Brain microvascular endothelial cell (primary cell): ENCODE measurements at regions not wholly inside any gene's neighbourhood (a gene's known extent, or its start where the extent isn't known, plus 50 kb on each side); places are given as distances from the start of the nearest gene placed in this dataset.

Source experiments
- DNase-seq: peaks from one replicate; pipeline ENCODE4 v3.0.0-alpha.2; 2020
- H3K27ac ChIP-seq: fragments of 250-450 bp; sonication (Bioruptor Pico); 2 replicates; pipeline ENCODE4 v1.5.1; 2020; ENCODE audit warnings: mild to moderate bottlenecking, moderate library complexity
- H3K27me3 ChIP-seq: fragments of 250-450 bp; sonication (Bioruptor Pico); replicated peaks from 2 replicates; pipeline ENCODE4 v1.5.1; 2020; ENCODE audit warnings: mild to moderate bottlenecking
- H3K36me3 ChIP-seq: fragments of 250-450 bp; sonication (Bioruptor Pico); replicated peaks from 2 replicates; pipeline ENCODE4 v1.5.1; 2020; ENCODE audit warnings: mild to moderate bottlenecking
- H3K4me3 ChIP-seq: 2 replicates; pipeline ENCODE4 v1.5.1; 2011; ENCODE audit warnings: low read depth, mild to moderate bottlenecking, control low read depth, low read length, moderate library complexity
- CTCF ChIP-seq: IDR thresholded peaks from 2 replicates; pipeline ENCODE4 v1.5.1; 2011; ENCODE audit warnings: low read depth, mild to moderate bottlenecking, moderate library complexity, low read length, control low read depth, inconsistent platforms; ENCODE audit errors: missing control alignments
- in situ Hi-C: cut with HindIII; loops from 2 replicates; pipeline ENCODE4 v1.10.0; 2017; ENCODE audit warnings: low sequenced_read_pairs, low pct_ligation_motif_present

GRCh38 chr13:58630794-58631193 is 999.2 kb downstream of the PCDH17 start:
- TF ChIP-seq CTCF, result no peak
- Histone ChIP-seq H3K4me3 (no peak overlapping the region), H3K36me3 (no peaks in the 10 kb centered on the region), H3K27me3 (no peaks in the 10 kb centered on the region), H3K27ac (no peak overlapping the region)
- no peak for DNase-seq
- in situ Hi-C loops, result no loop called here

GRCh38 chr13:58633226-58633625 is 1001.7 kb downstream of the PCDH17 start:
- DNase-seq, result no peak
- no peak for TF ChIP-seq CTCF
- Histone ChIP-seq H3K27me3 (no peaks in the 10 kb centered on the region), H3K4me3 (no peak overlapping the region), H3K27ac (no peak overlapping the region), H3K36me3 (no peaks in the 10 kb centered on the region)
- in situ Hi-C loops, result no loop called here

GRCh38 chr13:58655086-58655485 is 1023.5 kb downstream of the PCDH17 start:
- no peak for DNase-seq
- H3K36me3 ChIP-seq, result no peaks in the 10 kb centered on the region
- no peak overlapping the region for H3K4me3 ChIP-seq
- no peak overlapping the region for H3K27ac ChIP-seq
- TF ChIP-seq CTCF, result no peak
- in situ Hi-C loops, result no loop called here
- no peaks in the 10 kb centered on the region for H3K27me3 ChIP-seq

- in situ Hi-C loops, result no loop called here
- Histone ChIP-seq H3K36me3 (no peaks in the 10 kb centered on the region), H3K27ac (no peak overlapping the region), H3K4me3 (no peak overlapping the region), H3K27me3 (no peaks in the 10 kb centered on the region)
- TF ChIP-seq CTCF, result no peak
- no peak for DNase-seq
These were observed 1029.3 kb downstream of the PCDH17 start for GRCh38 chr13:58660826-58661225.

GRCh38 chr13:58666331-58666730 is 1034.8 kb downstream of the PCDH17 start:
- no peak for TF ChIP-seq CTCF
- Histone ChIP-seq H3K36me3 (no peaks in the 10 kb centered on the region), H3K27ac (no peak overlapping the region), H3K4me3 (no peak overlapping the region), H3K27me3 (no peaks in the 10 kb centered on the region)
- DNase-seq, result no peak
- in situ Hi-C loops, result no loop called here

- H3K36me3 ChIP-seq, result no peaks in the 10 kb centered on the region
- in situ Hi-C loops, result no loop called here
- H3K4me3 ChIP-seq, result no peak overlapping the region
- H3K27ac ChIP-seq, result no peak overlapping the region
- TF ChIP-seq CTCF, result no peak
- no peaks in the 10 kb centered on the region for H3K27me3 ChIP-seq
- no peak for DNase-seq
These were observed 1035.6 kb downstream of the PCDH17 start for GRCh38 chr13:58667096-58667495.
